AG04449 (cell line): ENCODE measurements at regions not wholly inside any gene's neighbourhood (a gene's known extent, or its start where the extent isn't known, plus 50 kb on each side); places are given as distances from the start of the nearest gene placed in this dataset.

ENCODE experiments used
- CTCF ChIA-PET: fragments of 350-600 bp; formaldehyde crosslinking; extraction: SDS; loops from one replicate; lab custom pipeline; 2021; ENCODE audit warnings: antibody characterized with exemption; lab: Yijun Ruan, JAX
- POLR2A ChIA-PET: fragments of 400-600, 350-600 bp; formaldehyde crosslinking; extraction: SDS; loops from one replicate; lab custom pipeline; 2020; ENCODE audit warnings: antibody characterized with exemption, inconsistent platforms; lab: Yijun Ruan, JAX
- DNase-seq: peaks from one replicate; pipeline ENCODE4 v3.0.0-alpha.2; 2010; ENCODE audit warnings: low read depth, low spot score
- H3K4me3 ChIP-seq: 2 replicates; pipeline ENCODE4 v1.5.1; 2011; ENCODE audit warnings: low read depth, mild to moderate bottlenecking, control low read depth, low read length
- CTCF ChIP-seq: IDR thresholded peaks from one replicate; pipeline ENCODE4 v1.5.1; 2011; ENCODE audit warnings: mild to moderate bottlenecking, moderate library complexity, low read length, control low read depth, inconsistent platforms; ENCODE audit not compliant: insufficient read depth; ENCODE audit errors: missing control alignments

GRCh38 chr13:34466301-34466700 lies 475.8 kb upstream of the NBEA start:
- ChIA-PET POLR2A (no interaction called here), CTCF (no interaction called here)
- DNase-seq: no peak
- TF ChIP-seq CTCF: no peak
- H3K4me3 ChIP-seq: no peak overlapping the region

- no peak overlapping the region for H3K4me3 ChIP-seq
- TF ChIP-seq CTCF: no peak
- ChIA-PET CTCF (no interaction called here), POLR2A (no interaction called here)
- DNase-seq: no peak
Observed at GRCh38 chr13:34467450-34468083, 474.5 kb upstream of the NBEA start.

- no peak overlapping the region for H3K4me3 ChIP-seq
- no peak for DNase-seq
- no peak for TF ChIP-seq CTCF
- POLR2A ChIA-PET: no interaction called here
- CTCF ChIA-PET: no interaction called here
Observed at GRCh38 chr13:34469196-34469986, 472.7 kb upstream of the NBEA start.

- POLR2A ChIA-PET: no interaction called here
- DNase-seq: no peak
- TF ChIP-seq CTCF: no peak
- H3K4me3 ChIP-seq: no peak overlapping the region
- CTCF ChIA-PET: no interaction called here
Observed at GRCh38 chr13:34474187-34474868, 467.7 kb upstream of the NBEA start.

- no peak for TF ChIP-seq CTCF
- CTCF ChIA-PET: no interaction called here
- POLR2A ChIA-PET: no interaction called here
Observed at GRCh38 chr13:34478376-34478775, 463.7 kb upstream of the NBEA start.

GRCh38 chr13:34502011-34502410 lies 440.1 kb upstream of the NBEA start:
- no peak for DNase-seq
- H3K4me3 ChIP-seq: no peak overlapping the region
- ChIA-PET CTCF (interaction anchor here (0.7 kb wide), 1 partner anchor 571 kb away, joined by 3 read pairs; no protein-coding TSS in a partner anchor), POLR2A (no interaction called here)
- TF ChIP-seq CTCF: no peak

More at GRCh38 chr13:34478376-34478775, 463.7 kb upstream of the NBEA start:
- H3K4me3 ChIP-seq: no peak overlapping the region
- DNase-seq: no peak
